ENCODE measurements at regions not wholly inside any gene's neighbourhood (a gene's known extent, or its start where the extent isn't known, plus 50 kb on each side); places are given as distances from the start of the nearest gene placed in this dataset.

DNA sequence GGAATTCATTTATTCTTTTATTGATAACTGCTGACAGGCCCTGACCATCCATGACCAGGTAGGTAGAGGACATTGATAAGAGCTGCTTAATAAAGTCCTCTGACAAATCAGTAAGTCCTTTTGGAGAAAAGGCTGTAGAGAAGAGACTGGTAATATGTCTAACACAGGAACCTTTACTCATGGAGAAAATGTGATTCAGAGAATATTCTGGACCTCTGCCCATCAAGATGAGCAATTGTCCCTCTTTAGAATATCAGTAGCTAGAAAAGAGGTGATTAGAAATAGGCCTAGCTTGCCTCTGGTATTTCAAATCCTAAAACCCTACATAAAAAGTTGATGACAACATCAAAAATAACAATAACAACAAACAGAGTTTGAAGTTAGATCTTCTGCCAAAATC, 642.3 kb downstream of the TBC1D4 start:
- no peak for DNase-seq
- H3K9me3 ChIP-seq (ENCODE audit: control insufficient read depth, low read length), result no peaks in the 10 kb centered on the region
- no peaks in the 10 kb centered on the region for H3K27me3 ChIP-seq (replicated peaks; ENCODE audit: control insufficient read depth, insufficient read depth, low read length, poor library complexity, severe bottlenecking)
- H3K4me1 ChIP-seq (ENCODE audit: control insufficient read depth, insufficient read depth, low read length, poor library complexity, severe bottlenecking), result no peaks in the 10 kb centered on the region
- H3K4me3 ChIP-seq (ENCODE audit: insufficient read depth, low read depth, low read length, poor library complexity, severe bottlenecking), result no peak overlapping the region
- H3K27ac ChIP-seq (ENCODE audit: insufficient read depth, low read length, poor library complexity, severe bottlenecking), result no peak overlapping the region
- H3K36me3 ChIP-seq (ENCODE audit: control insufficient read depth, insufficient read depth, low read length), result no peaks in the 10 kb centered on the region

DNA sequence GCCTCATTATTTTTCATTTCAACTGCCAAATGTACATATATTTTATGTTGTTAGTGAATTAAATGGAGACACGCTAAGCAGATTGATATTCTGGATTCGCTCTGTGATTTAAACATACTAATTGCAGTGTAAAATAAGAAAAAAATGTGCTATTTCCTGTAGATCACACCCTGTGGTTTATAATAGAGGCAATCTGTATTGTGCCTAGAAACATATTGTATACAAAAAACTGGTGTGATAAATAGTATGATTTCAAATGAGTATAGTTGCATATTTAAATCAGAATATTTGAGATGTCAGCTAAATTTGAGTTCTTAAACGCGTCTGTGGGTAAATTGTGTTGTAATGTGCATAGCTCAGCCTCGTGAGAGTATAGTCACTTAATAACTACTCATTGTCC, 643.9 kb downstream of the TBC1D4 start:
- H3K4me3 ChIP-seq (ENCODE audit: insufficient read depth, low read depth, low read length, poor library complexity, severe bottlenecking), result no peak overlapping the region
- no peaks in the 10 kb centered on the region for H3K27me3 ChIP-seq (replicated peaks; ENCODE audit: control insufficient read depth, insufficient read depth, low read length, poor library complexity, severe bottlenecking)
- H3K9me3 ChIP-seq (ENCODE audit: control insufficient read depth, low read length), result no peaks in the 10 kb centered on the region
- no peak overlapping the region for H3K27ac ChIP-seq (ENCODE audit: insufficient read depth, low read length, poor library complexity, severe bottlenecking)
- H3K4me1 ChIP-seq (ENCODE audit: control insufficient read depth, insufficient read depth, low read length, poor library complexity, severe bottlenecking), result no peaks in the 10 kb centered on the region
- no peak for DNase-seq
- no peaks in the 10 kb centered on the region for H3K36me3 ChIP-seq (ENCODE audit: control insufficient read depth, insufficient read depth, low read length)

DNA sequence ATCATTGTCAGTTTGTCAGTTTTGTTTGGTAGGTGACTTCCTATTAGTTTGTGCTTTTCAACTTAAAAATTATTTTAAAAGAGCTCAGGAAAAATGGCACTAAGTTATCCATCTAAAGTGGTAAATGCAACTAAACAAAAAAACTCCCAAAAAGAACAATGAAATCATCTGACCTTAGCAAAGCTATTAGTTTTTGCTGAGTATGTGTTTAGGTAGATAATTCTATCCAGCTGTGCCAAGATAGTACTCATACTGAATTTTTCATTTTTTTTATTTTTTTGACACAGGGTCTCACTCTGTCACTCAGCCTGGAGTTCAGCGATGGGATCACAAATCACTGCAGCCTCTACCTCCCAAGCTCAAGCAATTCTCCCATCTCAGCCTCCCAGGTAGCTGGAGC, 645.3 kb downstream of the TBC1D4 start:
- no peaks in the 10 kb centered on the region for H3K4me1 ChIP-seq (ENCODE audit: control insufficient read depth, insufficient read depth, low read length, poor library complexity, severe bottlenecking)
- DNase-seq, result no peak
- H3K27me3 ChIP-seq (replicated peaks; ENCODE audit: control insufficient read depth, insufficient read depth, low read length, poor library complexity, severe bottlenecking), result no peaks in the 10 kb centered on the region
- no peaks in the 10 kb centered on the region for H3K9me3 ChIP-seq (ENCODE audit: control insufficient read depth, low read length)
- no peak overlapping the region for H3K27ac ChIP-seq (ENCODE audit: insufficient read depth, low read length, poor library complexity, severe bottlenecking)
- no peak overlapping the region for H3K4me3 ChIP-seq (ENCODE audit: insufficient read depth, low read depth, low read length, poor library complexity, severe bottlenecking)
- no peaks in the 10 kb centered on the region for H3K36me3 ChIP-seq (ENCODE audit: control insufficient read depth, insufficient read depth, low read length)

DNA sequence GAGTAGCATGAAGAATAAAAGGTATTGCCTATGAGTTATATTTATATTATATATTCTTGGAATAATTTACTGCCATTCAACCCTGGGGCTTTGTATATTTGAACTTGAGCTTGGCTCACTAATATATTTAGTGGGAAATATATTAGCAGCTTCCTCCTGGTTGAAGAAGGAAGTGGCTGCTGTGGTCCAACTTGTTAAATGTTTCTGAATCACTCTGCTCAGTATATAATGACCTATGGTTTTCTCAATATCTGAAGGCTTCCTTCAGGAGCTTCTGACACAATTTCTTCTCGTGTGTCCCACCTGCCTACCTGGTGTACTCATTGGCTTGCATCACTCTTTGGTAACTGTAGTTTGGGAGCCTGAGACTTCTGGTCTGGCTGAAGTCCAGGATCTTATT, 646.4 kb downstream of the TBC1D4 start:
- H3K27ac ChIP-seq (ENCODE audit: insufficient read depth, low read length, poor library complexity, severe bottlenecking), result no peak overlapping the region
- DNase-seq, result no peak
- H3K4me1 ChIP-seq (ENCODE audit: control insufficient read depth, insufficient read depth, low read length, poor library complexity, severe bottlenecking), result no peaks in the 10 kb centered on the region
- no peaks in the 10 kb centered on the region for H3K27me3 ChIP-seq (replicated peaks; ENCODE audit: control insufficient read depth, insufficient read depth, low read length, poor library complexity, severe bottlenecking)
- no peaks in the 10 kb centered on the region for H3K9me3 ChIP-seq (ENCODE audit: control insufficient read depth, low read length)
- no peak overlapping the region for H3K4me3 ChIP-seq (ENCODE audit: insufficient read depth, low read depth, low read length, poor library complexity, severe bottlenecking)
- no peaks in the 10 kb centered on the region for H3K36me3 ChIP-seq (ENCODE audit: control insufficient read depth, insufficient read depth, low read length)

DNA sequence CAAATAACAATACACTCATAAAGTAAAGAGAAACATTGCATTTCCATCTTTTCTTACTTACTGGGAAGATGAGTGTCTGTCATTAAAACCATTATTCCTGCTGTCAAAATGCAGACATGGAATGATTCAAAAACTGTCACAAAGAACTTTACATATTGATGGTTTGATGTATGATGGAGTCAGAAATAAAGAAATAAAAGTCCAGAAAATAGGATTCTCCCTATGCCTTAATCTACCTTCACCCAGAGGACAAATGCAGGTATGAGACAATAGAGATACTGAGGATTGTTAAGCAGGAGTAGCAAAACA, 656.1 kb downstream of the TBC1D4 start:
- Histone ChIP-seq H3K4me3 (ENCODE audit: insufficient read depth, low read depth, low read length, poor library complexity, severe bottlenecking) (no peak overlapping the region), H3K4me1 (ENCODE audit: control insufficient read depth, insufficient read depth, low read length, poor library complexity, severe bottlenecking) (no peaks in the 10 kb centered on the region), H3K36me3 (ENCODE audit: control insufficient read depth, insufficient read depth, low read length) (no peaks in the 10 kb centered on the region), H3K9me3 (ENCODE audit: control insufficient read depth, low read length) (no peaks in the 10 kb centered on the region), H3K27me3 (replicated peaks; ENCODE audit: control insufficient read depth, insufficient read depth, low read length, poor library complexity, severe bottlenecking) (no peaks in the 10 kb centered on the region), H3K27ac (ENCODE audit: insufficient read depth, low read length, poor library complexity, severe bottlenecking) (no peak overlapping the region)
- no peak for DNase-seq

DNA sequence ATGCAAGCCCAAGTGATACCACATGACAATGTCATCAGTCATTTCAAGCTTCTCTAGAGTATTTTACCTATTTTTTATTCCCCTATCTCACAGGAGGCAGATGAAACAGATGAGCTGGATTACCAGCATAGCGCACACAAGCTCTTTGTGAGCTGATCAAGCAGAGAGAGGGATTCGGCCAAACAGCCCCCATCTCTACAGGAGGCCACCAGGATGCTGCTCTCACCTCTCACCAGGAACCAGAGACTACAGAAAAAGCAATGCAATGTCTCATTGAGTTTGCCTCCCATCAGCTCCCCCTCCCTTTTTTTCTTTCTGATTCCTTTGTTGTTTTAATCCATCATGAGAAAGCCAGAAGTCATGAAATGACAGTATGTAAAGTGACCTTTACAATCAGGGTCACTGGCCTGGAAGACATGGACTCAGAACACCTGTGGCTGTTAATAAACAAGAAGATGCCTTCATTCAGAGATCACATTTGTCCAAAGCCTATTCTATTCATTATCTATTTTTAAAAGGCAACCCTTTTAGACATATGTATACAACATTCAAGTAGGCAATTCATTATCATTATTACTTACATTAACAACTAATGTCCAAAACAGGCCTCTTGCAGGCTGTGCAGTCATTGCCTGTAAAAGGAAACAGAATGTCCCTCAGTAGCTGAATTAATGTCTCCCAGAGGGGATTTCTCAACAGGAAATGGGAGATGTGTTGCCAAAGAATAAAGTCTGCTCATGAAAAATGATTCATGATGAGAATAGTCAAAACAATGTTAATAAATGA, 656.6 kb downstream of the TBC1D4 start:
- DNase-seq, result no peak
- Histone ChIP-seq H3K4me3 (ENCODE audit: insufficient read depth, low read depth, low read length, poor library complexity, severe bottlenecking) (no peak overlapping the region), H3K36me3 (ENCODE audit: control insufficient read depth, insufficient read depth, low read length) (no peaks in the 10 kb centered on the region), H3K27me3 (replicated peaks; ENCODE audit: control insufficient read depth, insufficient read depth, low read length, poor library complexity, severe bottlenecking) (no peaks in the 10 kb centered on the region), H3K9me3 (ENCODE audit: control insufficient read depth, low read length) (no peaks in the 10 kb centered on the region), H3K27ac (ENCODE audit: insufficient read depth, low read length, poor library complexity, severe bottlenecking) (no peak overlapping the region), H3K4me1 (ENCODE audit: control insufficient read depth, insufficient read depth, low read length, poor library complexity, severe bottlenecking) (no peaks in the 10 kb centered on the region)

DNA sequence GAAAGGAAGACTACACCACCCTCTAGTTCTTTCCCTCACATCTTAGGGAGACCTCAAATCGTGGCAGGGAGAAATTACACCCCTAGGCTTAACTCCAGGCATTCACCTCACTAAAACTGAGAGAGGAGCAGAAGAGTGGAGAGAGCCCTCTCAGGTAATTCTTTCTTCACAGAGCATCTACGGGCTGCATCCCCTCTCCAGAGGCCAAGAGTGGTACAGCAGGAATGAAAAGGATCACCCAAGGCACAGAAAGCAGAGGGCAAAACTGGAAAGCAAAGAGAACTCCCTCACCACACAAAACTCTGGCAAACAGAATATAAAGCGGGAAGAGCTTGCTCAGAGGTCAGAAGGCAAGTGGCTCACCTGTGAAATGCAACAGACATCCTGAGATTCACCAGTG, 661.2 kb downstream of the TBC1D4 start:
- no peak overlapping the region for H3K4me3 ChIP-seq (ENCODE audit: insufficient read depth, low read depth, low read length, poor library complexity, severe bottlenecking)
- H3K27ac ChIP-seq (ENCODE audit: insufficient read depth, low read length, poor library complexity, severe bottlenecking), result no peak overlapping the region
- DNase-seq, result no peak
- H3K4me1 ChIP-seq (ENCODE audit: control insufficient read depth, insufficient read depth, low read length, poor library complexity, severe bottlenecking), result no peaks in the 10 kb centered on the region
- no peaks in the 10 kb centered on the region for H3K9me3 ChIP-seq (ENCODE audit: control insufficient read depth, low read length)
- no peaks in the 10 kb centered on the region for H3K36me3 ChIP-seq (ENCODE audit: control insufficient read depth, insufficient read depth, low read length)
- no peaks in the 10 kb centered on the region for H3K27me3 ChIP-seq (replicated peaks; ENCODE audit: control insufficient read depth, insufficient read depth, low read length, poor library complexity, severe bottlenecking)

DNA sequence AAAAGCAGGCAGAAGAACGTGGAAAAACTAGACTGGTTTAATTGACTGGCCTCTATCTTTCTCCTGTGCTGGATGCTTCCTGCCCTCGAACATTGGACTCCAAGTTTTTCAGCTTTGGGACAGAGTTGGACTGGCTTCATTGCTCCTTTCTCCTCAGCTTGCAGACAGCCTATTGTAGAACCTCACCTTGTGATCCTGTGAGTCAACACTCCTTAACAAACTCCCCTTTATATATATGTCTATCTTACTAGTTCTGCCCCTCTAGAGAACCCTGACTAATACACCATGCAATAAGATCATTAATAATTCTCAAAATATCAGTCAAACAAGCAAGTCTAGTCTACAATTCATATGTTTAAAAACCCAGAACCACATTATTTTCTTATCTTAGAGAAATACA, 662.4 kb downstream of the TBC1D4 start:
- Histone ChIP-seq H3K4me1 (ENCODE audit: control insufficient read depth, insufficient read depth, low read length, poor library complexity, severe bottlenecking) (no peaks in the 10 kb centered on the region), H3K27me3 (replicated peaks; ENCODE audit: control insufficient read depth, insufficient read depth, low read length, poor library complexity, severe bottlenecking) (no peaks in the 10 kb centered on the region), H3K4me3 (ENCODE audit: insufficient read depth, low read depth, low read length, poor library complexity, severe bottlenecking) (no peak overlapping the region), H3K36me3 (ENCODE audit: control insufficient read depth, insufficient read depth, low read length) (no peaks in the 10 kb centered on the region), H3K9me3 (ENCODE audit: control insufficient read depth, low read length) (no peaks in the 10 kb centered on the region), H3K27ac (ENCODE audit: insufficient read depth, low read length, poor library complexity, severe bottlenecking) (no peak overlapping the region)
- no peak for DNase-seq

DNA sequence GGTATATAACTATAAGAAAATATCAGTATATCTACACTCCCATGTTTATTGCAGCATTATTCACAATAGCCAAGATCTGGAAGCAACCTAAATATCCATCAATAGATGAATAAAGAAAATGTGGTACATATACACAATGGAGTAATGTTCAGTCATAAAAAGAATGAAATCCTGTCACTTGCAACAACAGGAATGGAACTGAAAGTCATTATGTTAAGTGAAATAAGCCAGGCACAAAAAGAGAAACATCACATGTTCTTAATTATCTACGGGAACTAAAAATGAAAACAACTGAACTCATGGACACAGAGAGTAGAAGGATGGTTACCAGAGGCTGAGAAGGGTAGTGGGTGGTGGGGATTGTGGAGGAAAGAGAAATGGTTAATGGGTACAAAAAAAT, 665.2 kb downstream of the TBC1D4 start:
- Histone ChIP-seq H3K4me3 (ENCODE audit: insufficient read depth, low read depth, low read length, poor library complexity, severe bottlenecking) (no peak overlapping the region), H3K27me3 (replicated peaks; ENCODE audit: control insufficient read depth, insufficient read depth, low read length, poor library complexity, severe bottlenecking) (no peaks in the 10 kb centered on the region), H3K4me1 (ENCODE audit: control insufficient read depth, insufficient read depth, low read length, poor library complexity, severe bottlenecking) (no peaks in the 10 kb centered on the region), H3K27ac (ENCODE audit: insufficient read depth, low read length, poor library complexity, severe bottlenecking) (no peak overlapping the region), H3K36me3 (ENCODE audit: control insufficient read depth, insufficient read depth, low read length) (no peaks in the 10 kb centered on the region), H3K9me3 (ENCODE audit: control insufficient read depth, low read length) (no peaks in the 10 kb centered on the region)
- DNase-seq, result no peak

DNA sequence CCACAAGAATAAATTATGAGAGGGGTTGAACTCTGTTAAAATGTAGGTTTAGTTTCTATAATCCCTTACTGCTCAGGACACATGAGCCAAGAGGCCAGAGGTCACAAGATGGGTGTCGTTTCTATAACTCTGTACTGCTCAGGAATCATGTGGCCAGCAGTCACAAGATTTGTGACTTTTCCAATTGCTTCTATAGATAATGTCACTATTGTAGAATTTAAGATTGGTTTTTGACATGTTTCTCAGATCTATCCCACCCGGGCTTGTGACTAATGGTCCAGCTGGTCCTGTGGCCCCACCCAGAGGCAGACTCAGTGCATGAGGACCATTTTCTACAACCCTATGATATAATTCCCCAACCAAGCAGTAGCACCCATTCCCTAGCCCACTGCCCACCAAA, 662.0 kb upstream of the KLF12 start:
- H3K36me3 ChIP-seq (ENCODE audit: control insufficient read depth, insufficient read depth, low read length), result no peaks in the 10 kb centered on the region
- no peaks in the 10 kb centered on the region for H3K4me1 ChIP-seq (ENCODE audit: control insufficient read depth, insufficient read depth, low read length, poor library complexity, severe bottlenecking)
- no peak overlapping the region for H3K4me3 ChIP-seq (ENCODE audit: insufficient read depth, low read depth, low read length, poor library complexity, severe bottlenecking)
- no peak overlapping the region for H3K27ac ChIP-seq (ENCODE audit: insufficient read depth, low read length, poor library complexity, severe bottlenecking)
- no peaks in the 10 kb centered on the region for H3K27me3 ChIP-seq (replicated peaks; ENCODE audit: control insufficient read depth, insufficient read depth, low read length, poor library complexity, severe bottlenecking)
- no peak for DNase-seq
- no peaks in the 10 kb centered on the region for H3K9me3 ChIP-seq (ENCODE audit: control insufficient read depth, low read length)
